Suprapubic skin (tissue), 4 donors: ENCODE measurements at regions not wholly inside any gene's neighbourhood (a gene's known extent, or its start where the extent isn't known, plus 50 kb on each side); places are given as distances from the start of the nearest gene placed in this dataset.

Experiments
- DNase-seq, 2 donors: peaks; one replicate each; pipeline ENCODE4 v3.0.0-alpha.2; 2019; ENCODE audit warnings: low spot score in 2 of 2
- H3K27ac ChIP-seq: fragments of 200-600 bp; sonication (generic); one replicate; pipeline ENCODE4 v1.5.1; 2019
- H3K27me3 ChIP-seq: fragments of 200-600 bp; sonication (generic); one replicate; pipeline ENCODE4 v1.5.1; 2019
- H3K36me3 ChIP-seq: fragments of 200-600 bp; sonication (generic); one replicate; pipeline ENCODE4 v1.5.1; 2019
- H3K4me1 ChIP-seq: fragments of 200-600 bp; sonication (generic); one replicate; pipeline ENCODE4 v1.5.1; 2019
- H3K4me3 ChIP-seq: fragments of 200-600 bp; sonication (generic); one replicate; pipeline ENCODE4 v1.5.1; 2019; ENCODE audit warnings: mild to moderate bottlenecking
- H3K9me3 ChIP-seq: fragments of 200-600 bp; sonication (generic); one replicate; pipeline ENCODE4 v1.5.1; 2019
- EP300 ChIP-seq: sonication (generic); formaldehyde crosslinking; IDR thresholded peaks from one replicate; pipeline ENCODE4 v1.6.1; 2017; ENCODE audit warnings: antibody characterized with exemption
- POLR2A ChIP-seq, 2 donors: fragments of 450-650 bp; IDR thresholded peaks; one replicate each; pipeline ENCODE4 v1.6.1; 2017; ENCODE audit warnings: antibody characterized with exemption in 2 of 2, mild to moderate bottlenecking in 2 of 2, moderate library complexity in 2 of 2
- POLR2AphosphoS5 ChIP-seq, 3 donors: sonication (generic); formaldehyde crosslinking; IDR thresholded peaks; one replicate each; pipeline ENCODE4 v1.6.1; 2017; ENCODE audit warnings: antibody characterized with exemption in 3 of 3
- WGBS: methylation state at CpG from one replicate; pipeline ENCODE4 v1.1.5; 2018; 5-methylcytosine and 5-hydroxymethylcytosine counted together
- TF ChIP-seq, protein P1 (sequence below), 2 donors: fragments of 200-600 bp in 1 of 2; fragments of 450-650 bp in 1 of 2; sonication (generic) in 1 of 2; IDR thresholded peaks; one replicate each; pipeline ENCODE4 v1.5.1; 2016 to 2019; ENCODE audit warnings: antibody characterized with exemption in 2 of 2, mild to moderate bottlenecking in 1 of 2, moderate library complexity in 1 of 2

DNA sequence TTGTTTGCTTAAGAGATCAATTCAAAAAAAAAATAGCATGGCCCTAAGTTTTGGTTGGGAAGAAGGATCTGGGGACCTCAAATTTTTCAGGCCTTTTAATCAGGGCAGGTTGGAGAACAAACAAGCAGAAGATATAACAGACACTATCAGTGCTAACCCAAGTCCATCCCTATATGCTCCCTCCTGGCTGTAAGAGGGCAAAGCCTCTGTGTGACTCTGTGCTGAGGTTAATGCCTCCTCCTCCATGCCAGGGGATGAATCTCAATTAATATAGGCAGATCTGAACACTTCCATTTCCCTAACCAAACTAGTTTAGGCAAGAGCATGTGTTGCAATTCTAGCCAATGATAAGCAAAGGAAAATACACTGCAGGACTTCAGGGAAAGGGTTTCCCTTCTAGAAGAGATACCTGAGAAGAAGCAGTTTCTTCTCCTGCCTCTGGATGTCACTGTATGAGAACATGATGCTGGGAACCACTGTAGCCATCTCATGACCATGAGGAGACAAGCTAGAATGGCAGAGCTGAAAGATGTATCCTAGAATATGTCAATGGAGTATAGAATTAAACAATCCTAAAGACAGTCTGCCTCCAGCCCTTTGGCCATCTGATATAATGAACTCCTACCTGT, 76.0 kb downstream of the CHD9NB start:
- Histone ChIP-seq H3K4me3 (no peak overlapping the region), H3K27me3 (no peaks in the 10 kb centered on the region), H3K27ac (no peak overlapping the region), H3K4me1 (no peaks in the 10 kb centered on the region), H3K9me3 (no peaks in the 10 kb centered on the region), H3K36me3 (no peaks in the 10 kb centered on the region)
- TF ChIP-seq POLR2AphosphoS5 (IDR thresholded peaks at IDR 0.05) (no peak), POLR2A (IDR thresholded peaks at IDR 0.05) (no peak)
- TF ChIP-seq, protein P1, sequence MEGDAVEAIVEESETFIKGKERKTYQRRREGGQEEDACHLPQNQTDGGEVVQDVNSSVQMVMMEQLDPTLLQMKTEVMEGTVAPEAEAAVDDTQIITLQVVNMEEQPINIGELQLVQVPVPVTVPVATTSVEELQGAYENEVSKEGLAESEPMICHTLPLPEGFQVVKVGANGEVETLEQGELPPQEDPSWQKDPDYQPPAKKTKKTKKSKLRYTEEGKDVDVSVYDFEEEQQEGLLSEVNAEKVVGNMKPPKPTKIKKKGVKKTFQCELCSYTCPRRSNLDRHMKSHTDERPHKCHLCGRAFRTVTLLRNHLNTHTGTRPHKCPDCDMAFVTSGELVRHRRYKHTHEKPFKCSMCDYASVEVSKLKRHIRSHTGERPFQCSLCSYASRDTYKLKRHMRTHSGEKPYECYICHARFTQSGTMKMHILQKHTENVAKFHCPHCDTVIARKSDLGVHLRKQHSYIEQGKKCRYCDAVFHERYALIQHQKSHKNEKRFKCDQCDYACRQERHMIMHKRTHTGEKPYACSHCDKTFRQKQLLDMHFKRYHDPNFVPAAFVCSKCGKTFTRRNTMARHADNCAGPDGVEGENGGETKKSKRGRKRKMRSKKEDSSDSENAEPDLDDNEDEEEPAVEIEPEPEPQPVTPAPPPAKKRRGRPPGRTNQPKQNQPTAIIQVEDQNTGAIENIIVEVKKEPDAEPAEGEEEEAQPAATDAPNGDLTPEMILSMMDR (IDR thresholded peaks at IDR 0.05): no peak
- no peak for DNase-seq

DNA sequence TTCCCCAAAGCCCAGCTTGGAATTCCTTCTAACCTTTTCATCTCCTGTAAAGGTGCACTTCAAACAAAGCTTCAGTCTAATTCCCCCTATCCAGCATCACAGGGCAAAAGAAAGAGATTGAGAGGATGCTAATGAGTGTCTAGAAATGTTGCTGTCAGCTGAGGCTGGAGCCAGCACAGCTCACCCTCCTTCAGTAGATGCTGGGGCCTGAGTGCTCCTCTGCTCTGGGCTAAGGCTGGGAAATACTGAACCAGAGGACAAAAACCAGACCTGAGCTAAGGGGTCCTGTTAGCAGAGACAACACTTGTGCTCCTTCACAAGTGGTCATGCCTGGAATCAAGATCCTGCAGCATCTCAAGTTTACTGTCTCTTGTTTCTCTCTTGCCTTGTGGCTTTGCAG, 85.0 kb downstream of the CHD9NB start:
- Histone ChIP-seq H3K4me3 (no peak overlapping the region), H3K27me3 (no peaks in the 10 kb centered on the region), H3K9me3 (no peaks in the 10 kb centered on the region), H3K4me1 (no peaks in the 10 kb centered on the region), H3K36me3 (no peaks in the 10 kb centered on the region), H3K27ac (no peak overlapping the region)
- TF ChIP-seq, protein P1 (IDR thresholded peaks at IDR 0.05): no peak
- no peak for TF ChIP-seq EP300
- TF ChIP-seq POLR2AphosphoS5 (IDR thresholded peaks at IDR 0.05): no peak
- TF ChIP-seq POLR2A (IDR thresholded peaks at IDR 0.05): no peak
- DNase-seq: no peak

DNA sequence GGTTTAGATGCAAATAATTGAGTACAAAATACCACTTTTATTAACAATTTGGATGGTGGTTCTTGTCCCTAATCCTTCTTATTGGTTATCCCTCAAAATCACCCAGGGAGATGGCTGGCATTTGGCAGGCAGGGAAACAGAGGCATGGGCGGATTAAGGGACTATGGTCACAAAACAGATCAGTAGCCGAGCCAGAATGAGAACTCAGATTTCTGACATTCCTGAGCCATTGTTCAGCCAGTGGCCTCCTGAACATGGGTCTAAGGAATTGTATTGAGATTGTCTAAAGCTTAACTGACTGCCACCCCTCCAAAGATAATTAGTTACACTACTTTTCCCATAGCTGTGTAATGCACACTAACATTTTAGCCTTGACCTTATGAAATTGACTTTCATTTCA, 88.4 kb downstream of the CHD9NB start:
- Histone ChIP-seq H3K36me3 (no peaks in the 10 kb centered on the region), H3K27me3 (no peaks in the 10 kb centered on the region), H3K27ac (no peak overlapping the region), H3K4me1 (no peaks in the 10 kb centered on the region), H3K9me3 (no peaks in the 10 kb centered on the region), H3K4me3 (no peak overlapping the region)
- no peak for TF ChIP-seq EP300
- TF ChIP-seq, protein P1 (IDR thresholded peaks at IDR 0.05): no peak
- WGBS: 72% methylated on average over 2 of the region's 2 CpGs
- DNase-seq: no peak

DNA sequence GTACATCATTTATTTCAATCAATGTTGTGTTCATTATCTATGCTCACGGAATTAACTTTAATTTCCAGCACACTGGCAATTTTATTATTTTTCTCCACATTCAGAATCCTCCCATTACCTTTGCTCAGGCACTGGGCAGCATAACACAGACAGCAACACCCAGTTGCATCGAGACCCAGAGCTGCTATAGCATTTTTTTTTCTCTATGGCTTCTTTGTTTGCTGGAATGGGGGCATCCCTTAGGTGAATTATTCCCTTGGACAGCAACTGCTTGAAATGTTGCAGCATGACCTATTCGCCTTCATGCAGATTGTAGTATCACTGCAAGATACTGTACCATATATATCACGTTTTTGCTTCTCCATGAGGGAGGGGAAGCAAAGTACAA, 88.8 kb downstream of the CHD9NB start:
- Histone ChIP-seq H3K36me3 (no peaks in the 10 kb centered on the region), H3K27me3 (no peaks in the 10 kb centered on the region), H3K27ac (no peak overlapping the region), H3K4me3 (no peak overlapping the region), H3K9me3 (no peaks in the 10 kb centered on the region), H3K4me1 (no peaks in the 10 kb centered on the region)
- no peak for DNase-seq
- WGBS: 76% methylated on average over 4 of the region's 4 CpGs
- no peak for TF ChIP-seq POLR2A (IDR thresholded peaks at IDR 0.05)
- TF ChIP-seq, protein P1 (IDR thresholded peaks at IDR 0.05): no peak
- TF ChIP-seq EP300: no peak
- no peak for TF ChIP-seq POLR2AphosphoS5 (IDR thresholded peaks at IDR 0.05)

DNA sequence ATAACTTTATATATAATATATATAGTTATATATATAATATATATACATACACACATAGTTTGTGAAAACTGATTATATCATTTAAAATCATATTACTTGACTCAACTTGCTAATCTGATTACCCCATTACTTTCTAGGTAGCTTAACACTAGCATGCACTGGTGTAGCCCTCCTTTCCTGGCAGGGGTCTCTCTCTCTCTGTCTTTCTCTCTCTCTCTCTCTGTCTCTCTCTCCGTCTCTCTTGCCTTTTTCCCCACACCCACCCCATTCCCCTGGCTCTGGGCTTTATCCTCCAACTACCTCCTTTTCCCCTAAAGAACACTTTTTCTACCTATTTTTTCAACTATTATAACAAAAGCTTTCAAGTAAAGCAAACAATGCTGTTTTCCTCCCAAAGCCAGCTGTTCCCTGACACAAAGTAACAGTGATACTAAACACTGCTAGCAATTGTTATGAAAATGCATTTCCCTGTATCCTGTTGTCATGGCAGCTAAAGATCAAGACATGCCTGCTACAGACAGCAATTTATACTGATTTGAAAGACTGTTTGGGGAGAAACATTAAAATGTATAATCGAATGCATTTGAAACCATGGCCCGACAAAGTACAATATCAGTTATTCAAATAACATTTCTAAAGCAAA, 89.4 kb downstream of the CHD9NB start:
- no peaks in the 10 kb centered on the region for H3K9me3 ChIP-seq
- TF ChIP-seq, protein P1 (IDR thresholded peaks at IDR 0.05): no peak
- TF ChIP-seq POLR2A (IDR thresholded peaks at IDR 0.05) (no peak), EP300 (no peak), POLR2AphosphoS5 (IDR thresholded peaks at IDR 0.05) (no peak)

More for the DNA sequence above, 89.4 kb downstream of the CHD9NB start:
- Histone ChIP-seq H3K27me3 (no peaks in the 10 kb centered on the region), H3K4me1 (no peaks in the 10 kb centered on the region), H3K4me3 (no peak overlapping the region), H3K36me3 (no peaks in the 10 kb centered on the region), H3K27ac (no peak overlapping the region)
- 66% methylated on average over 3 of the region's 3 CpGs for WGBS
- no peak for DNase-seq
